BE2C (cell line): ENCODE measurements at regions not wholly inside any gene's neighbourhood (a gene's known extent, or its start where the extent isn't known, plus 50 kb on each side); places are given as distances from the start of the nearest gene placed in this dataset.

ENCODE experiments used
- DNase-seq: peaks from one replicate; pipeline ENCODE4 v3.0.0-alpha.2; 2020
- H3K27me3 ChIP-seq: fragments of 250-450 bp; sonication (Bioruptor Pico); 2 replicates; pipeline ENCODE4 v1.5.1; 2020; ENCODE audit warnings: mild to moderate bottlenecking
- H3K36me3 ChIP-seq: fragments of 250-450 bp; sonication (Bioruptor Pico); 2 replicates; pipeline ENCODE4 v1.5.1; 2020; ENCODE audit warnings: mild to moderate bottlenecking
- H3K4me1 ChIP-seq: fragments of 250-450 bp; sonication (Bioruptor Pico); 2 replicates; pipeline ENCODE4 v1.5.1; 2020
- H3K4me3 ChIP-seq: 2 replicates; pipeline ENCODE4 v1.5.1; 2011; ENCODE audit warnings: low read depth, low read length
- H3K9me3 ChIP-seq: fragments of 250-450 bp; sonication (Bioruptor Pico); 2 replicates; pipeline ENCODE4 v1.5.1; 2020
- TF ChIP-seq, protein P1 (sequence below): IDR thresholded peaks from 2 replicates; pipeline ENCODE4 v1.5.1; 2012; ENCODE audit warnings: mild to moderate bottlenecking, low read depth, low read length

DNA sequence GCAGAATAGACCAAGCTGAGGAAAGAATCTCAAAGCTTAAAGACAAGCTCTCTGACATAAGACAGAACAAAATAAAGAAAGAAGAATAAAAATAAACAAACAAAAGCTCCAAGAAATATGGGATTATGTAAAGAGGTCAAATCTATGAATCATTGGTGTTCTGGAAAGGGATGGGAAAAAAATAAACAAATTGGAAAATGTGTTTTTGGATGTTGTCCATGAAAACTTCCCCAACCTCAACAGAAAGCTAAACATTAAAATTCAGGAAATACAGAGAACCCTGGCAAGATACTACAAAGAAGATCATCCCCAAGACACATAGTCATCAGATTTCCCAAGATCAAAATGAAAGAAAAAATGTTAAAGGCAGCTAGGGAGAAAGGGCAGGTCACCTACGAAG, 662.0 kb upstream of the CDH18 start:
- H3K9me3 ChIP-seq = no peaks in the 10 kb centered on the region
- TF ChIP-seq, protein P1, sequence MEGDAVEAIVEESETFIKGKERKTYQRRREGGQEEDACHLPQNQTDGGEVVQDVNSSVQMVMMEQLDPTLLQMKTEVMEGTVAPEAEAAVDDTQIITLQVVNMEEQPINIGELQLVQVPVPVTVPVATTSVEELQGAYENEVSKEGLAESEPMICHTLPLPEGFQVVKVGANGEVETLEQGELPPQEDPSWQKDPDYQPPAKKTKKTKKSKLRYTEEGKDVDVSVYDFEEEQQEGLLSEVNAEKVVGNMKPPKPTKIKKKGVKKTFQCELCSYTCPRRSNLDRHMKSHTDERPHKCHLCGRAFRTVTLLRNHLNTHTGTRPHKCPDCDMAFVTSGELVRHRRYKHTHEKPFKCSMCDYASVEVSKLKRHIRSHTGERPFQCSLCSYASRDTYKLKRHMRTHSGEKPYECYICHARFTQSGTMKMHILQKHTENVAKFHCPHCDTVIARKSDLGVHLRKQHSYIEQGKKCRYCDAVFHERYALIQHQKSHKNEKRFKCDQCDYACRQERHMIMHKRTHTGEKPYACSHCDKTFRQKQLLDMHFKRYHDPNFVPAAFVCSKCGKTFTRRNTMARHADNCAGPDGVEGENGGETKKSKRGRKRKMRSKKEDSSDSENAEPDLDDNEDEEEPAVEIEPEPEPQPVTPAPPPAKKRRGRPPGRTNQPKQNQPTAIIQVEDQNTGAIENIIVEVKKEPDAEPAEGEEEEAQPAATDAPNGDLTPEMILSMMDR = no peak
- no peak overlapping the region for H3K4me3 ChIP-seq
- H3K27me3 ChIP-seq = no peaks in the 10 kb centered on the region
- H3K36me3 ChIP-seq = no peaks in the 10 kb centered on the region
- H3K4me1 ChIP-seq = no peaks in the 10 kb centered on the region
- no peak for DNase-seq

DNA sequence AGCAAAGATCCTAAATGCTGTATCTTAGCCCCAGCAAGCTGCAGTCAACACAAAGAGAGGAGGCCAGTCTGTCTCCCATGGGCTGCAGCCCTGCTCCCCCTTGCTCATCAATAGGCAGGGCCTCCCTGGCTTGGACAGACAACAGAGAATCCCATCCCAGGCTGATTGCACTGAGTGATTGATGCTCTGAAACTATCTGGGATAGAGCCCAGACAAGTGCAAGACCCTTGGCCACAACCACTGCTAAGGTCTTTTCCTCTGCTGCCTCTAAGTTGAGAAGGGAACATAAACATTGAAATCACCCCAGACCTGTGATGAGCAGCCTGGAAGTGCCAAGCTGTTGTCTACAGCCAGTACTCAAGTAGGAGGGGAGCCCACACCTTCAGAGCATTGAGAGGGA, 661.0 kb upstream of the CDH18 start:
- DNase-seq = no peak
- H3K36me3 ChIP-seq = no peaks in the 10 kb centered on the region
- TF ChIP-seq, protein P1 = no peak
- H3K4me3 ChIP-seq = no peak overlapping the region
- no peaks in the 10 kb centered on the region for H3K4me1 ChIP-seq
- H3K27me3 ChIP-seq = no peaks in the 10 kb centered on the region
- no peaks in the 10 kb centered on the region for H3K9me3 ChIP-seq

DNA sequence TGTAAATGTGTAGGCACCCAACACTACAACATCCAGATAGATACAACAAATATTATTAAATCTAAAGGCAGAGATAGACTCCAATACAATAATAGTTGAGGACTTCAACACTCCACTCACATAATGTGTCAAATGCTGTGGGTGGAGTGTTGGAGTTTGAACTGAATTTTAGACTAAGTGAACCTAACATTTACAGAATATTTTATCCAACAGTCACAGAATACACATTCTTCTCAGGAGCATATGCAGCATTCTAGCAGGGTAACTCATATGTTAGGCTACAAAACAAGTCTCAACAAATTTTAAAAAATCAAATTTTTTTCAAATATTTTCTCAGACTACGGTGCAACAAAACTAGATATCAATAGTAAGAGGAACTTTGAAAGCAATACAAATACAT, 648.7 kb upstream of the CDH18 start:
- H3K4me3 ChIP-seq = no peak overlapping the region
- DNase-seq = no peak
- no peaks in the 10 kb centered on the region for H3K27me3 ChIP-seq
- H3K36me3 ChIP-seq = no peaks in the 10 kb centered on the region
- no peaks in the 10 kb centered on the region for H3K4me1 ChIP-seq
- TF ChIP-seq, protein P1 = no peak
- H3K9me3 ChIP-seq = no peaks in the 10 kb centered on the region

DNA sequence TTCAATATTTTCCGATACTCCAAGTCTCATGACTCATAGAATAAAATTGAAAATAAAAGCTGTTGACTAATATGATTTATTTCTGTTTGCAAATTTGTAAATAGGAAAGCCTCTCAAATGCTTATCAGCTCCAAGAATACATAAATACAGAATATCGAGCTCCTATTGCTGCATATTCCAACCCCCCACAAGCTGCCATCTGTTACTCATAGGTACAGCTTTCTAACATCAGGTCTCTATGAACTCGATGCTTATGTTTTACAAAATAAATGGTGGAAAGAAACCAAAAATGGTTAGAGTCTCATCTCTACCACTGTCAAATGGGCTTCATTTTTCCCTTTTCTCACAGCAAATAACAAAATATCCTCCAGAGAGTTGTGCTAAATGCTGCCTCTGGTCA, 631.6 kb upstream of the CDH18 start:
- no peak for DNase-seq
- Histone ChIP-seq H3K4me3 (no peak overlapping the region), H3K27me3 (no peaks in the 10 kb centered on the region), H3K36me3 (no peaks in the 10 kb centered on the region), H3K9me3 (no peaks in the 10 kb centered on the region), H3K4me1 (no peaks in the 10 kb centered on the region)
- TF ChIP-seq, protein P1 = no peak

DNA sequence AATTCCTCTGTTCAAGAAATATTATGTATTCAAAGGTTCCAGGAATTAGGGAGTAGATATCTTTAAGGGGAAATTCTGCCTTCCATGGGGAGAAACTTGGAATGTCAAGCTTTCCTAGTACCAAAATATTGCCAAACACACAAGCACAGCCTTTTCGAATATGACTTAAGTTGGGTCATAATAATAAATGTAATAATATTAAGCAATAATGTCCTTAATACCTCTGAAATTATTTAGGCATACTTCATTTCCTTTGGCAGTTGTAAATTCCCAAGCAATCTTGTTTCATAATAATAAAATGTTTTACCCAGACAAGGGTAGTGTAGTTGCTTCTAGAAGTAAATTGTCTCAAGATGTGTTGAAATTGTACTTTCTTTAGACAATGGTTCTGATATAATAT, 630.3 kb upstream of the CDH18 start:
- no peaks in the 10 kb centered on the region for H3K9me3 ChIP-seq
- H3K36me3 ChIP-seq = no peaks in the 10 kb centered on the region
- no peak for DNase-seq
- TF ChIP-seq, protein P1 = no peak
- H3K4me1 ChIP-seq = no peaks in the 10 kb centered on the region
- H3K4me3 ChIP-seq = no peak overlapping the region
- H3K27me3 ChIP-seq = no peaks in the 10 kb centered on the region

DNA sequence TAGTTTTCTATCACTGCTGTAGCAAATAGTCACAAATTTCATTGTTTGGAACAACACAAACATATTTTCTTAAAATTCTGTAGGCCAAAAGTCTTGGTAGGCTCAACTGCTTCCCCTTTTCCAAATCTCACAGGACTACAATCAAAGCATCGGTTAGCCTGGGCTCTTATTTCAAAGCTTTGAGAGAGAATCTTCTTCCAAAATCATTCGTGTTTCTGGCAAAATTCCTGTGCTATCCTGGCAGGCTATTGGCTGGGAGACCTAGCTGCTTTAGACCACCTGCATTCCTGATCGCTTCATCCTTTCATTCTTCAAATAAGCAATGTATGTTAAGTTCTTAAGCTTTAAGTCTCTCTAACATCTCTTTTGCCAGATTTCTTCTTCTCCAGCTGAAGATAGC, 629.8 kb upstream of the CDH18 start:
- H3K9me3 ChIP-seq = no peaks in the 10 kb centered on the region
- no peaks in the 10 kb centered on the region for H3K36me3 ChIP-seq
- no peaks in the 10 kb centered on the region for H3K4me1 ChIP-seq
- H3K27me3 ChIP-seq = no peaks in the 10 kb centered on the region
- no peak for DNase-seq
- TF ChIP-seq, protein P1 = no peak
- no peak overlapping the region for H3K4me3 ChIP-seq
